B cell (primary cell): ENCODE measurements at regions not wholly inside any gene's neighbourhood (a gene's known extent, or its start where the extent isn't known, plus 50 kb on each side); places are given as distances from the start of the nearest gene placed in this dataset.

Source experiments
- CTCF ChIP-seq: fragments of 200-600 bp; IDR thresholded peaks from one replicate; pipeline ENCODE4 v1.8.0; 2022; ENCODE audit warnings: antibody characterized with exemption, mild to moderate bottlenecking
- EZH2 ChIP-seq: IDR thresholded peaks from 2 replicates; pipeline ENCODE4 v1.6.1; 2012; ENCODE audit warnings: borderline replicate concordance, low read depth, mild to moderate bottlenecking, moderate library complexity, low read length; ENCODE audit not compliant: insufficient read depth, poor library complexity, severe bottlenecking

- TF ChIP-seq CTCF (no peak), EZH2 (no peak)
These were observed 408.0 kb downstream of the MATN1 start for GRCh38 chr1:30315185-30315960.
